ENCODE measurements at regions not wholly inside any gene's neighbourhood (a gene's known extent, or its start where the extent isn't known, plus 50 kb on each side); places are given as distances from the start of the nearest gene placed in this dataset.
"Not testable (repeated sequence)": the region's sequence is repeated elsewhere in the genome, so short reads cannot be mapped to it uniquely, and the experiment has no call there.

- 91% methylated on average over 12 of the region's 12 CpGs for WGBS
- Histone ChIP-seq H3K27ac (ENCODE audit: low read length) (no peak overlapping the region), H3K9me3 (ENCODE audit: control insufficient read depth, low read length) (no peaks in the 10 kb centered on the region), H3K4me3 (ENCODE audit: low read length) (no peak overlapping the region), H3K4me1 (ENCODE audit: control insufficient read depth, insufficient read depth, low read length) (peaks cover 2% of the 10 kb centered on the region), H3K27me3 (ENCODE audit: control insufficient read depth, insufficient read depth) (no peaks in the 10 kb centered on the region)
- no peak for DNase-seq
- intact Hi-C loops (cut with DNase I), result no loop called here
- no peak for ATAC-seq
Observed at GRCh38 chr6:168913866-168914469, 339.7 kb downstream of the THBS2 start.

GRCh38 chr6:168913231-168913865 lies 340.3 kb downstream of the THBS2 start:
- WGBS, result 78% methylated on average over 11 of the region's 11 CpGs
- ATAC-seq; H3K27ac ChIP-seq (ENCODE audit: low read length); H3K4me1 ChIP-seq (ENCODE audit: control insufficient read depth, insufficient read depth, low read length); H3K27me3 ChIP-seq (ENCODE audit: control insufficient read depth, insufficient read depth); H3K4me3 ChIP-seq (ENCODE audit: low read length); intact Hi-C loops (cut with DNase I); DNase-seq; H3K9me3 ChIP-seq (ENCODE audit: control insufficient read depth, low read length): not testable (repeated sequence)

- Histone ChIP-seq H3K9me3 (ENCODE audit: control insufficient read depth, low read length) (no peaks in the 10 kb centered on the region), H3K27ac (ENCODE audit: low read length) (no peak overlapping the region), H3K4me3 (ENCODE audit: low read length) (no peak overlapping the region), H3K4me1 (ENCODE audit: control insufficient read depth, insufficient read depth, low read length) (no peaks in the 10 kb centered on the region), H3K27me3 (ENCODE audit: control insufficient read depth, insufficient read depth) (no peaks in the 10 kb centered on the region)
- WGBS, result 94% methylated on average over 10 of the region's 10 CpGs
- intact Hi-C loops (cut with DNase I), result no loop called here
- DNase-seq (no peak), ATAC-seq (no peak)
Observed at GRCh38 chr6:168909288-168909687, 344.4 kb downstream of the THBS2 start.

DNA sequence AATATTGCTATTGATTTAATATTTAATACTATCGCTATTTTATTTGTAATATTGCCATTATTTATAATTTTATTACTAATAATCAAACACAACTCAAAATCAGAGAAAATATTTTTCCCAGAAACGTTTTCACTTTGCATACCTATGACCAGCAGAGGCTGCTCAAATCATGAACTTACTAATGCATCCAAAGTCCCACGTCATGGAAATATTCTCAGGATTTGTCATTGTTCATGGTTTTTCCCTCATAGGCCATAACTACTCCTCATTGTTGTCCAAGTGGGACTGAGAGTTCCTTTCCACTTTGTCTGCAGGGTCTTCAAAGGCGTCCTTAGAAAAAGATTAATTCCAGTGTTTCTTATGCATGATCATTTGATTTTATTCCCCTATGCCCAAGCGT lies 344.8 kb downstream of the THBS2 start:
- Histone ChIP-seq H3K9me3 (ENCODE audit: control insufficient read depth, low read length) (no peaks in the 10 kb centered on the region), H3K4me1 (ENCODE audit: control insufficient read depth, insufficient read depth, low read length) (no peaks in the 10 kb centered on the region), H3K27me3 (ENCODE audit: control insufficient read depth, insufficient read depth) (no peaks in the 10 kb centered on the region), H3K27ac (ENCODE audit: low read length) (no peak overlapping the region), H3K4me3 (ENCODE audit: low read length) (no peak overlapping the region)
- DNase-seq (no peak), ATAC-seq (no peak)
- intact Hi-C loops (cut with DNase I), result no loop called here
- 68% methylated on average over 5 of the region's 5 CpGs for WGBS

DNA sequence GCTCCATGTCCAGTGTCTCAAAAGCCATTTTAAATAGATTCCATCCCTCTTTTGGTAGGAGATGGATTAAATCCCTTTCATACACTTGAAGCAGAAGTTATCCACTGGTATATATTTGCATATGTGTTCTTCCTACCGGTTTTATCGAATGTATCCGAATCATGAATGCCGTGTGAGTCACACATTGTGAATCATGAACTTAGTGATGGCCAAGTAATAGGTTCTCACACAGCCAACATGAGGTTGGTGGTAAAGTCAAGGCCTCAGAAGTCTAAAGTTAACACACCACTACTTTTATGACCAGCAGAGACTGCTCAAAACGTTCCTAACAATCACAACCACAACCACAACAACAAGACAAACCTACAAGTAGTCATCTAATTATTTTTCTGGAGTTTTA lies 345.5 kb downstream of the THBS2 start:
- 79% methylated on average over 5 of the region's 5 CpGs for WGBS
- no peak overlapping the region for H3K27ac ChIP-seq (ENCODE audit: low read length)
- H3K4me1 ChIP-seq (ENCODE audit: control insufficient read depth, insufficient read depth, low read length), result no peaks in the 10 kb centered on the region
- DNase-seq (no peak), ATAC-seq (no peak)
- no peaks in the 10 kb centered on the region for H3K9me3 ChIP-seq (ENCODE audit: control insufficient read depth, low read length)
- intact Hi-C loops (cut with DNase I), result no loop called here
- no peaks in the 10 kb centered on the region for H3K27me3 ChIP-seq (ENCODE audit: control insufficient read depth, insufficient read depth)
- no peak overlapping the region for H3K4me3 ChIP-seq (ENCODE audit: low read length)

- intact Hi-C loops (cut with DNase I), result no loop called here
- no peaks in the 10 kb centered on the region for H3K4me1 ChIP-seq (ENCODE audit: control insufficient read depth, insufficient read depth, low read length)
Observed at GRCh38 chr6:168906391-168906790, 347.3 kb downstream of the THBS2 start.

GRCh38 chr6:168905451-168906090 lies 348.1 kb downstream of the THBS2 start:
- no peak for DNase-seq
- Histone ChIP-seq H3K4me3 (ENCODE audit: low read length) (no peak overlapping the region), H3K27me3 (ENCODE audit: control insufficient read depth, insufficient read depth) (no peaks in the 10 kb centered on the region), H3K9me3 (ENCODE audit: control insufficient read depth, low read length) (no peaks in the 10 kb centered on the region), H3K4me1 (ENCODE audit: control insufficient read depth, insufficient read depth, low read length) (no peaks in the 10 kb centered on the region), H3K27ac (ENCODE audit: low read length) (no peak overlapping the region)
- intact Hi-C loops (cut with DNase I), result no loop called here
- 71% methylated on average over 7 of the region's 7 CpGs for WGBS
- ATAC-seq, result no peak

More at GRCh38 chr6:168906391-168906790, 347.3 kb downstream of the THBS2 start:
- H3K4me3 ChIP-seq (ENCODE audit: low read length), result no peak overlapping the region
- WGBS, result 59% methylated on average over 5 of the region's 5 CpGs
- no peak for DNase-seq
- ATAC-seq, result no peak
- H3K27me3 ChIP-seq (ENCODE audit: control insufficient read depth, insufficient read depth), result no peaks in the 10 kb centered on the region
- H3K9me3 ChIP-seq (ENCODE audit: control insufficient read depth, low read length), result no peaks in the 10 kb centered on the region
- H3K27ac ChIP-seq (ENCODE audit: low read length), result no peak overlapping the region

- intact Hi-C loops (cut with DNase I), result no loop called here
- H3K27me3 ChIP-seq (ENCODE audit: control insufficient read depth, insufficient read depth), result no peaks in the 10 kb centered on the region
- H3K9me3 ChIP-seq (ENCODE audit: control insufficient read depth, low read length), result no peaks in the 10 kb centered on the region
- DNase-seq, result no peak
- WGBS, result 87% methylated on average over 17 of the region's 17 CpGs
- no peak overlapping the region for H3K27ac ChIP-seq (ENCODE audit: low read length)
- no peak overlapping the region for H3K4me3 ChIP-seq (ENCODE audit: low read length)
- ATAC-seq, result no peak
- H3K4me1 ChIP-seq (ENCODE audit: control insufficient read depth, insufficient read depth, low read length), result no peaks in the 10 kb centered on the region
Observed at GRCh38 chr6:168903613-168904345, 349.9 kb downstream of the THBS2 start.

- Histone ChIP-seq H3K9me3 (ENCODE audit: control insufficient read depth, low read length) (no peaks in the 10 kb centered on the region), H3K27me3 (ENCODE audit: control insufficient read depth, insufficient read depth) (no peaks in the 10 kb centered on the region), H3K4me3 (ENCODE audit: low read length) (no peak overlapping the region), H3K4me1 (ENCODE audit: control insufficient read depth, insufficient read depth, low read length) (no peaks in the 10 kb centered on the region), H3K27ac (ENCODE audit: low read length) (no peak overlapping the region)
- no peak for ATAC-seq
- DNase-seq, result no peak
- intact Hi-C loops (cut with DNase I), result no loop called here
- WGBS, result 73% methylated on average over 6 of the region's 6 CpGs
Observed at GRCh38 chr6:168902075-168902474, 351.6 kb downstream of the THBS2 start.

DNA sequence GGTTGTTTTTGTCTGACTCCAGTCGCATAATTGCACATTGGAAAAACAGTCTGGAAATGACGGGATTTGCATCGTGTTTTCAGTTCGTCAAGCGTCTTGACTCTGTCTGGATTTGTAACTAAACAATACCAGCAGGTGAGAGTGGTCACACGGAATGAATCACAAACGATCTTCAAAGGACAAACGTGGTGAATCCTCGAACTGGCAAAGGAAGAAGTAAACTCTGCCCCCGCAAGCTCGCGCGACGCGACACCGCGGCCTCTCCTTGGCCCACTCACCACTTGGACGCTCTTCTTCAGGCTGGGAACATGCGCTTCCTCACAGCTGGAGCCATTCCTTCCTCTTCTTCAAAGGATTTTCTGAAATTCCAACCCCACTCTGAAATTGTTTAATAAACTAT lies 352.6 kb downstream of the THBS2 start:
- DNase-seq (no peak), ATAC-seq (no peak)
- Histone ChIP-seq H3K27me3 (ENCODE audit: control insufficient read depth, insufficient read depth) (no peaks in the 10 kb centered on the region), H3K27ac (ENCODE audit: low read length) (no peak overlapping the region), H3K4me1 (ENCODE audit: control insufficient read depth, insufficient read depth, low read length) (no peaks in the 10 kb centered on the region), H3K9me3 (ENCODE audit: control insufficient read depth, low read length) (no peaks in the 10 kb centered on the region), H3K4me3 (ENCODE audit: low read length) (no peak overlapping the region)
- intact Hi-C loops (cut with DNase I), result no loop called here
- WGBS, result 90% methylated on average over 19 of the region's 19 CpGs

DNA sequence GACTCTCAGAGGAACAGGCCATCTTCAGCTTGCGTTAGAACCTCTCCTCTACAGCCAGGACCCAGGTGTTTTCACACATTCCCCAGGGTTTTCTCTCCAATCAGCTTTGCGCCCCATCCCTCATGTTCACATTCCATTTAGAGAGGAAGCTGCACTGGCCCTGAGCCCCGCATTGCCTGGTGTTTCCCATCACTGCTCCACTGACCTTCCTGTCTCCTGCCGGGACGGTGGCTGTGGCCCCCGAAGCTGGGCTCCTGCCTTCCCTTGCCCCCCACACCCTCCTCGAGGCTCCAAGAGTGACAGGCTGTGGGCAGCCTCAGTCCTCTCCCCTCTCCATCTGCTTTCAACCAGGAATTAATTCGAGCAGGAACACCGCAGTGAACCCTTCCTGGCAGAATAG lies 357.3 kb downstream of the THBS2 start:
- Histone ChIP-seq H3K9me3 (ENCODE audit: control insufficient read depth, low read length) (no peaks in the 10 kb centered on the region), H3K27me3 (ENCODE audit: control insufficient read depth, insufficient read depth) (no peaks in the 10 kb centered on the region), H3K27ac (ENCODE audit: low read length) (no peak overlapping the region), H3K4me1 (ENCODE audit: control insufficient read depth, insufficient read depth, low read length) (no peaks in the 10 kb centered on the region), H3K4me3 (ENCODE audit: low read length) (no peak overlapping the region)
- intact Hi-C loops (cut with DNase I), result no loop called here
- ATAC-seq (no peak), DNase-seq (peak in 1 of 3 donors; percentile 41)
- 71% methylated on average over 9 of the region's 9 CpGs for WGBS
